Prostate gland (tissue), 2 donors: ENCODE measurements at regions not wholly inside any gene's neighbourhood (a gene's known extent, or its start where the extent isn't known, plus 50 kb on each side); places are given as distances from the start of the nearest gene placed in this dataset.

Experiments
- CTCF ChIP-seq, 4 experiments: fragments of 200-600 bp in 2 of 4; fragments of 450-650 bp in 2 of 4; sonication (generic) in 2 of 4; IDR thresholded peaks; 1 replicate in 3 of 4; 2 replicates in 1 of 4; pipeline ENCODE4 v1.5.1; 2016 to 2019; ENCODE audit warnings: antibody characterized with exemption in 4 of 4, mild to moderate bottlenecking in 2 of 4, moderate library complexity in 2 of 4
- POLR2AphosphoS5 ChIP-seq: sonication (generic); formaldehyde crosslinking; IDR thresholded peaks from one replicate; pipeline ENCODE4 v1.6.1; 2017; ENCODE audit warnings: antibody characterized with exemption

GRCh38 chr6:11326116-11326515 lies 93.6 kb upstream of the NEDD9 start:
- TF ChIP-seq CTCF (IDR thresholded peaks at IDR 0.05) = no peak
- TF ChIP-seq POLR2AphosphoS5 = no peak
